Smooth muscle cell (in vitro differentiated cells): ENCODE measurements at regions not wholly inside any gene's neighbourhood (a gene's known extent, or its start where the extent isn't known, plus 50 kb on each side); places are given as distances from the start of the nearest gene placed in this dataset.
A peak's percentile ranks its signal among the peaks of the same experiment; 100 is the strongest.

Experiments used
- DNase-seq: peaks from one replicate; lab custom pipeline; 2025; ENCODE audit not compliant: unreplicated experiment; lab: John Stamatoyannopoulos, UW
- H2AFZ ChIP-seq: fragments of 200-600 bp; sonication (generic); 2 replicates; pipeline ENCODE4 v1.6.0; 2016; ENCODE audit warnings: antibody characterized with exemption, low read depth, mild to moderate bottlenecking
- H3F3A ChIP-seq: fragments of 200-600 bp; sonication (generic); 2 replicates; pipeline ENCODE4 v1.6.0; 2017; ENCODE audit warnings: antibody characterized with exemption, low read depth
- H3K27ac ChIP-seq: fragments of 200-600 bp; sonication (generic); 2 replicates; pipeline ENCODE4 v1.5.1; 2016; ENCODE audit warnings: low read depth, mild to moderate bottlenecking
- H3K27me3 ChIP-seq: fragments of 200-600 bp; sonication (generic); 2 replicates; pipeline ENCODE4 v1.6.1; 2016; ENCODE audit warnings: low read depth, mild to moderate bottlenecking
- H3K36me3 ChIP-seq: fragments of 200-600 bp; sonication (generic); 2 replicates; pipeline ENCODE4 v1.5.1; 2016; ENCODE audit warnings: low read depth
- H3K4me1 ChIP-seq: fragments of 200-600 bp; sonication (generic); 2 replicates; pipeline ENCODE4 v1.5.1; 2016; ENCODE audit warnings: low read depth
- H3K4me2 ChIP-seq: fragments of 200-600 bp; sonication (generic); 2 replicates; pipeline ENCODE4 v1.6.0; 2016; ENCODE audit warnings: mild to moderate bottlenecking
- H3K4me3 ChIP-seq: fragments of 200-600 bp; sonication (generic); 2 replicates; pipeline ENCODE4 v1.5.1; 2016; ENCODE audit warnings: mild to moderate bottlenecking
- H3K79me2 ChIP-seq: fragments of 200-600 bp; sonication (generic); 2 replicates; pipeline ENCODE4 v1.6.0; 2016; ENCODE audit warnings: low read depth, mild to moderate bottlenecking
- H3K9ac ChIP-seq: fragments of 200-600 bp; sonication (generic); 2 replicates; pipeline ENCODE4 v1.6.0; 2016; ENCODE audit warnings: low read depth
- H3K9me3 ChIP-seq: fragments of 200-600 bp; sonication (generic); replicated peaks from 2 replicates; pipeline ENCODE4 v1.5.1; 2016; ENCODE audit warnings: low read depth
- H4K20me1 ChIP-seq: fragments of 200-600 bp; sonication (generic); 2 replicates; pipeline ENCODE4 v1.6.0; 2016; ENCODE audit warnings: low read depth
- WGBS: methylation state at CpG from one replicate; pipeline ENCODE4 v1.1.7; 2016; ENCODE audit warnings: low lambda C conversion rate; 5-methylcytosine and 5-hydroxymethylcytosine counted together
- TF ChIP-seq, protein P1 (sequence below): fragments of 200-600 bp; sonication (generic); IDR thresholded peaks from 2 replicates; pipeline ENCODE4 v1.5.1; 2017; ENCODE audit warnings: borderline replicate concordance, mild to moderate bottlenecking, antibody characterized with exemption; ENCODE audit not compliant: insufficient read depth, poor library complexity, severe bottlenecking

- DNase-seq, result no peak
- H3K9me3 ChIP-seq, result no peaks in the 10 kb centered on the region
- no peaks in the 10 kb centered on the region for H3K36me3 ChIP-seq
- H3K4me1 ChIP-seq, result no peaks in the 10 kb centered on the region
- WGBS, result 92% methylated on average over 4 of the region's 4 CpGs
- H3K27ac ChIP-seq, result no peak overlapping the region
- no peak overlapping the region for H2AFZ ChIP-seq
- no peak overlapping the region for H3K4me2 ChIP-seq
- no peaks in the 10 kb centered on the region for H3K27me3 ChIP-seq
- TF ChIP-seq, protein P1, sequence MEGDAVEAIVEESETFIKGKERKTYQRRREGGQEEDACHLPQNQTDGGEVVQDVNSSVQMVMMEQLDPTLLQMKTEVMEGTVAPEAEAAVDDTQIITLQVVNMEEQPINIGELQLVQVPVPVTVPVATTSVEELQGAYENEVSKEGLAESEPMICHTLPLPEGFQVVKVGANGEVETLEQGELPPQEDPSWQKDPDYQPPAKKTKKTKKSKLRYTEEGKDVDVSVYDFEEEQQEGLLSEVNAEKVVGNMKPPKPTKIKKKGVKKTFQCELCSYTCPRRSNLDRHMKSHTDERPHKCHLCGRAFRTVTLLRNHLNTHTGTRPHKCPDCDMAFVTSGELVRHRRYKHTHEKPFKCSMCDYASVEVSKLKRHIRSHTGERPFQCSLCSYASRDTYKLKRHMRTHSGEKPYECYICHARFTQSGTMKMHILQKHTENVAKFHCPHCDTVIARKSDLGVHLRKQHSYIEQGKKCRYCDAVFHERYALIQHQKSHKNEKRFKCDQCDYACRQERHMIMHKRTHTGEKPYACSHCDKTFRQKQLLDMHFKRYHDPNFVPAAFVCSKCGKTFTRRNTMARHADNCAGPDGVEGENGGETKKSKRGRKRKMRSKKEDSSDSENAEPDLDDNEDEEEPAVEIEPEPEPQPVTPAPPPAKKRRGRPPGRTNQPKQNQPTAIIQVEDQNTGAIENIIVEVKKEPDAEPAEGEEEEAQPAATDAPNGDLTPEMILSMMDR, result no peak
- no peak overlapping the region for H3K4me3 ChIP-seq
- H3F3A ChIP-seq, result no peaks in the 10 kb centered on the region
- H4K20me1 ChIP-seq, result no peaks in the 10 kb centered on the region
- no peaks in the 10 kb centered on the region for H3K79me2 ChIP-seq
- no peak overlapping the region for H3K9ac ChIP-seq
Measured at GRCh38 chr3:95615592-95616310, 1198.6 kb upstream of the EPHA6 start.

GRCh38 chr3:95626107-95626506 is 1188.3 kb upstream of the EPHA6 start:
- Histone ChIP-seq H2AFZ (no peak overlapping the region), H3K79me2 (no peaks in the 10 kb centered on the region), H3K36me3 (no peaks in the 10 kb centered on the region), H4K20me1 (no peaks in the 10 kb centered on the region), H3K27ac (no peak overlapping the region), H3K27me3 (no peaks in the 10 kb centered on the region), H3K4me1 (no peaks in the 10 kb centered on the region), H3F3A (no peaks in the 10 kb centered on the region), H3K9ac (no peak overlapping the region), H3K9me3 (no peaks in the 10 kb centered on the region), H3K4me2 (no peak overlapping the region), H3K4me3 (no peak overlapping the region)
- TF ChIP-seq, protein P1, result no peak
- DNase-seq, result no peak
- 93% methylated on average over 3 of the region's 3 CpGs for WGBS

DNA sequence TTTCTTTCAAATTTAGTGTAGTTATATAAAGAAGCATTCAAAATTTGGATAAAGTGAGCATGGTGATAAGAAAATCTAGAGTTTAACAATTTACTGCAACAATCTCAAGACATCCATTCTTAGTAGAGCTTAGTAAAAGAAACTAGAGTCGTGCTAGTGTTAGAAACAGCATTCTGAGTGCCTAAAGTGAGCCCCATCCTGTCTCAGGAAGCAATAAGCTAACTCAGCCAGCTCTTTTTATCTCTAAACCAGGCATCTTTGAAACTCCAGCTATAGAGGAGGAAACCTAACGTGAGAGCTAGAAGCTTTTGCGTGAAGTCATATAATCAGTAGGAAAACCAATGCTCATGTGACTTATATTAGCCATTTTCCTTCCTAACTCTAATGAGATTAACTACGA is 1187.1 kb upstream of the EPHA6 start:
- TF ChIP-seq, protein P1, result no peak
- DNase-seq, result no peak

GRCh38 chr3:95627697-95628096 is 1186.7 kb upstream of the EPHA6 start:
- no peak overlapping the region for H3K4me2 ChIP-seq
- TF ChIP-seq, protein P1, result no peak
- no peak overlapping the region for H3K9ac ChIP-seq
- DNase-seq, result no peak
- H3K4me3 ChIP-seq, result no peak overlapping the region
- H3K27ac ChIP-seq, result no peak overlapping the region
- peak overlapping the region; percentile 40 for H2AFZ ChIP-seq
- H3K4me1 ChIP-seq, result no peaks in the 10 kb centered on the region
- H3K79me2 ChIP-seq, result no peaks in the 10 kb centered on the region
- no peaks in the 10 kb centered on the region for H3K36me3 ChIP-seq
- H3F3A ChIP-seq, result no peaks in the 10 kb centered on the region
- no peaks in the 10 kb centered on the region for H4K20me1 ChIP-seq
- WGBS, result 80% methylated on average over 2 of the region's 2 CpGs
- H3K9me3 ChIP-seq, result no peaks in the 10 kb centered on the region
- no peaks in the 10 kb centered on the region for H3K27me3 ChIP-seq

More for the DNA sequence above, 1187.1 kb upstream of the EPHA6 start:
- Histone ChIP-seq H4K20me1 (no peaks in the 10 kb centered on the region), H3K4me1 (no peaks in the 10 kb centered on the region), H3K27me3 (no peaks in the 10 kb centered on the region), H3K79me2 (no peaks in the 10 kb centered on the region), H3K4me2 (no peak overlapping the region), H3K9me3 (no peaks in the 10 kb centered on the region), H2AFZ (peak overlapping the region; percentile 40), H3K36me3 (no peaks in the 10 kb centered on the region), H3F3A (no peaks in the 10 kb centered on the region), H3K4me3 (no peak overlapping the region), H3K9ac (no peak overlapping the region), H3K27ac (no peak overlapping the region)
- 52% methylated on average over 4 of the region's 4 CpGs for WGBS
